Neural progenitor cell (in vitro differentiated cells): ENCODE measurements at regions not wholly inside any gene's neighbourhood (a gene's known extent, or its start where the extent isn't known, plus 50 kb on each side); places are given as distances from the start of the nearest gene placed in this dataset.

ENCODE experiments used
- CTCF ChIP-seq: fragments of 200-600 bp; sonication (generic); IDR thresholded peaks from 2 replicates; pipeline ENCODE4 v1.5.1; 2017; ENCODE audit warnings: antibody characterized with exemption, mild to moderate bottlenecking
- EZH2 ChIP-seq: fragments of 200-600 bp; sonication (generic); IDR thresholded peaks from 2 replicates; pipeline ENCODE4 v1.6.1; 2017; ENCODE audit warnings: antibody characterized with exemption, mild to moderate bottlenecking, moderate library complexity

DNA sequence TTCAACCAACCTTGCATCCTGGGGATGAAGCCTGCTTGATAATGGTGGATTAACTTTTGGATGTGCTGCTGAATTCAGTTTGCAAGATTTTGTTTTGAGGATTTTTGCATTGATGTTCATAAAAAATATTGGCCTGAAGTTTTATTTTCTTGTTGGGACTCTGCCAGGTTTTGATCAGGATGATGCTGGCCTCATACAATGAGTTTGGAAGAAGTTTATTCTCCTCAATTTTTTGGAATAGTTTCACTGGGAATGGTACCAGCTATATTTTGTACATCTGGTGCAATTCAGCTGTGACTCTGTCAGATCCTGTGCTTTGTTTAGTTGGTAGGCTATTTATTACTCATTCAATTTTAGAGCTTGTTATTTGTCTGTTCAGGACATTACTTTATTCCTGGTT, 340.3 kb upstream of the TRAM1L1 start:
- TF ChIP-seq CTCF (no peak), EZH2 (no peak)
